Left forelimb (tissue), 1 donor: ENCODE measurements at regions not wholly inside any gene's neighbourhood (a gene's known extent, or its start where the extent isn't known, plus 50 kb on each side); places are given as distances from the start of the nearest gene placed in this dataset.
"Not testable (repeated sequence)": the region's sequence is repeated elsewhere in the genome, so short reads cannot be mapped to it uniquely, and the experiment has no call there.

Source experiments
- DNase-seq: peaks from one replicate; pipeline ENCODE4 v3.0.0-alpha.2; 2018; ENCODE audit warnings: low spot score

- DNase-seq: no peak
These were observed 181.0 kb upstream of the ADCY2 start for GRCh38 chr5:7214906-7215416.

GRCh38 chr5:7218141-7218540, 177.8 kb upstream of the ADCY2 start:
- no peak for DNase-seq

GRCh38 chr5:7220156-7220555, 175.8 kb upstream of the ADCY2 start:
- no peak for DNase-seq

GRCh38 chr5:7221041-7221440, 174.9 kb upstream of the ADCY2 start:
- no peak for DNase-seq

- no peak for DNase-seq
These were observed 170.1 kb upstream of the ADCY2 start for GRCh38 chr5:7225826-7226225.

GRCh38 chr5:7242118-7242710, 153.7 kb upstream of the ADCY2 start:
- DNase-seq: no peak

GRCh38 chr5:7244208-7244607, 151.7 kb upstream of the ADCY2 start:
- DNase-seq: no peak

- DNase-seq: no peak
These were observed 150.8 kb upstream of the ADCY2 start for GRCh38 chr5:7245121-7245651.

GRCh38 chr5:7246287-7246686, 149.7 kb upstream of the ADCY2 start:
- no peak for DNase-seq

GRCh38 chr5:7250004-7250403, 145.9 kb upstream of the ADCY2 start:
- DNase-seq: no peak

- no peak for DNase-seq
These were observed 145.3 kb upstream of the ADCY2 start for GRCh38 chr5:7250611-7251010.

- DNase-seq: no peak
These were observed 144.8 kb upstream of the ADCY2 start for GRCh38 chr5:7251132-7251531.

- no peak for DNase-seq
These were observed 134.9 kb upstream of the ADCY2 start for GRCh38 chr5:7261049-7261448.

GRCh38 chr5:7261900-7262299, 134.0 kb upstream of the ADCY2 start:
- DNase-seq: no peak

- not testable (repeated sequence) for DNase-seq
These were observed 132.4 kb upstream of the ADCY2 start for GRCh38 chr5:7263398-7264015.

- DNase-seq: not testable (repeated sequence)
These were observed 130.2 kb upstream of the ADCY2 start for GRCh38 chr5:7265776-7266175.

- DNase-seq: not testable (repeated sequence)
These were observed 127.2 kb upstream of the ADCY2 start for GRCh38 chr5:7268722-7269121.

GRCh38 chr5:7269591-7270274, 126.2 kb upstream of the ADCY2 start:
- DNase-seq: no peak

GRCh38 chr5:7271435-7272084, 124.4 kb upstream of the ADCY2 start:
- DNase-seq: no peak

GRCh38 chr5:7272408-7272965, 123.5 kb upstream of the ADCY2 start:
- DNase-seq: no peak

- DNase-seq: no peak
These were observed 121.7 kb upstream of the ADCY2 start for GRCh38 chr5:7274203-7274602.

GRCh38 chr5:7289634-7290033, 106.3 kb upstream of the ADCY2 start:
- DNase-seq: not testable (repeated sequence)
